ENCODE measurements at regions not wholly inside any gene's neighbourhood (a gene's known extent, or its start where the extent isn't known, plus 50 kb on each side); places are given as distances from the start of the nearest gene placed in this dataset.
A peak's percentile ranks its signal among the peaks of the same experiment; 100 is the strongest.

GRCh38 chr11:70521475-70522308 lies 123.4 kb downstream of the CTTN start:
- H3K4me3 ChIP-seq (ENCODE audit: low read length): no peak overlapping the region
- DNase-seq (ENCODE audit: low read depth): no peak
- TF ChIP-seq, protein P1, sequence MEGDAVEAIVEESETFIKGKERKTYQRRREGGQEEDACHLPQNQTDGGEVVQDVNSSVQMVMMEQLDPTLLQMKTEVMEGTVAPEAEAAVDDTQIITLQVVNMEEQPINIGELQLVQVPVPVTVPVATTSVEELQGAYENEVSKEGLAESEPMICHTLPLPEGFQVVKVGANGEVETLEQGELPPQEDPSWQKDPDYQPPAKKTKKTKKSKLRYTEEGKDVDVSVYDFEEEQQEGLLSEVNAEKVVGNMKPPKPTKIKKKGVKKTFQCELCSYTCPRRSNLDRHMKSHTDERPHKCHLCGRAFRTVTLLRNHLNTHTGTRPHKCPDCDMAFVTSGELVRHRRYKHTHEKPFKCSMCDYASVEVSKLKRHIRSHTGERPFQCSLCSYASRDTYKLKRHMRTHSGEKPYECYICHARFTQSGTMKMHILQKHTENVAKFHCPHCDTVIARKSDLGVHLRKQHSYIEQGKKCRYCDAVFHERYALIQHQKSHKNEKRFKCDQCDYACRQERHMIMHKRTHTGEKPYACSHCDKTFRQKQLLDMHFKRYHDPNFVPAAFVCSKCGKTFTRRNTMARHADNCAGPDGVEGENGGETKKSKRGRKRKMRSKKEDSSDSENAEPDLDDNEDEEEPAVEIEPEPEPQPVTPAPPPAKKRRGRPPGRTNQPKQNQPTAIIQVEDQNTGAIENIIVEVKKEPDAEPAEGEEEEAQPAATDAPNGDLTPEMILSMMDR (IDR thresholded peaks at IDR 0.05; ENCODE audit: insufficient read depth, low read depth, low read length, missing control alignments): no peak

DNA sequence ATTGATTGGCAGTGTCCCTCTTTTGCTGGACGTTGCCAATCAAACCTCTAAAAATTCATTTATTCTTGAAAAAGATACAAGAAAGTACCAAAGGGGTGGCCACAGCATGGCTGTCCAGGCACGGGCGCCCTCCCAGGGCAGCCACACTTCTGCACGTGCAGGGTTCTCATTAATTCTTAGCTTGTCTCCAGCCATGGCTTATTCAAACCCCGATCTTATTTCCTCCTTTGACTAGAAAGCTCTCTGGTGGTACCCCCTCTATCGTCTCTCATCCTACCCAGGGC lies 123.9 kb downstream of the CTTN start:
- DNase-seq (ENCODE audit: low read depth): no peak
- TF ChIP-seq, protein P1 (IDR thresholded peaks at IDR 0.05; ENCODE audit: insufficient read depth, low read depth, low read length, missing control alignments): no peak
- H3K4me3 ChIP-seq (ENCODE audit: low read length): no peak overlapping the region

- H3K4me3 ChIP-seq (ENCODE audit: low read length): no peak overlapping the region
- DNase-seq (ENCODE audit: low read depth): no peak
- TF ChIP-seq, protein P1 (IDR thresholded peaks at IDR 0.05; ENCODE audit: insufficient read depth, low read depth, low read length, missing control alignments): no peak
Observed at GRCh38 chr11:70522593-70523311, 124.4 kb downstream of the CTTN start.

- DNase-seq (ENCODE audit: low read depth): no peak
- no peak overlapping the region for H3K4me3 ChIP-seq (ENCODE audit: low read length)
- TF ChIP-seq, protein P1 (IDR thresholded peaks at IDR 0.05; ENCODE audit: insufficient read depth, low read depth, low read length, missing control alignments): no peak
Observed at GRCh38 chr11:70523384-70524095, 125.2 kb downstream of the CTTN start.

- no peak for DNase-seq (ENCODE audit: low read depth)
- TF ChIP-seq, protein P1 (IDR thresholded peaks at IDR 0.05; ENCODE audit: insufficient read depth, low read depth, low read length, missing control alignments): no peak
- no peak overlapping the region for H3K4me3 ChIP-seq (ENCODE audit: low read length)
Observed at GRCh38 chr11:70524096-70524922, 126.0 kb downstream of the CTTN start.

GRCh38 chr11:70525006-70525405 lies 126.7 kb downstream of the CTTN start:
- no peak overlapping the region for H3K4me3 ChIP-seq (ENCODE audit: low read length)
- DNase-seq (ENCODE audit: low read depth): peak; percentile 56
- TF ChIP-seq, protein P1 (IDR thresholded peaks at IDR 0.05; ENCODE audit: insufficient read depth, low read depth, low read length, missing control alignments): no peak

All from epithelial cell of esophagus (primary cell).